H1 (cell line): ENCODE measurements at regions not wholly inside any gene's neighbourhood (a gene's known extent, or its start where the extent isn't known, plus 50 kb on each side); places are given as distances from the start of the nearest gene placed in this dataset.

Source experiments
- CTCF ChIA-PET: fragments of 300-600 bp; sonication (Branson Sonifier 250); formaldehyde crosslinking; loops from one replicate; lab custom pipeline; 2021; ENCODE audit not compliant: partially characterized antibody; lab: Charles Lee
- POLR2A ChIA-PET: fragments of 300-600 bp; sonication (Branson Sonifier 250); formaldehyde crosslinking; loops from one replicate; lab custom pipeline; 2021; ENCODE audit warnings: inconsistent platforms; ENCODE audit not compliant: partially characterized antibody; lab: Charles Lee
- DNase-seq, 2 experiments: peaks; one replicate each; pipeline versions ENCODE4 v3.0.0 to v3.0.0-alpha.2; 2010 to 2022; ENCODE audit warnings: low spot score in 2 of 2, low read depth in 1 of 2, mixed read lengths in 1 of 2
- FAIRE-seq: peaks from 2 replicates; lab custom pipeline; 2011; peaks lifted over from hg19 to GRCh38; lab: Jason Lieb, UNC
- H2AFZ ChIP-seq: 2 replicates; pipeline ENCODE4 v1.8.1; 2012; ENCODE audit warnings: low read length, inconsistent platforms
- H2AK5ac ChIP-seq: 2 replicates; pipeline ENCODE4 v1.6.1; 2013; ENCODE audit warnings: low read depth, low read length
- H2BK120ac ChIP-seq: replicated peaks from 2 replicates; pipeline ENCODE3; 2013; ENCODE audit warnings: low read depth, low read length, inconsistent platforms
- H2BK12ac ChIP-seq: 2 replicates; pipeline ENCODE4 v1.6.1; 2013; ENCODE audit warnings: low read depth, low read length
- H2BK15ac ChIP-seq: 2 replicates; pipeline ENCODE4 v1.6.1; 2013; ENCODE audit warnings: low read length
- H2BK20ac ChIP-seq: 2 replicates; pipeline ENCODE4 v1.6.1; 2013; ENCODE audit warnings: low read length
- H2BK5ac ChIP-seq: 2 replicates; pipeline ENCODE4 v1.6.1; 2013; ENCODE audit warnings: low read depth, low read length
- H3K14ac ChIP-seq: 2 replicates; pipeline ENCODE4 v1.6.1; 2013; ENCODE audit warnings: inconsistent platforms; ENCODE audit not compliant: insufficient read length
- H3K18ac ChIP-seq: 2 replicates; pipeline ENCODE4 v1.6.1; 2013; ENCODE audit warnings: low read length; ENCODE audit errors: extremely low read depth
- H3K23ac ChIP-seq: 2 replicates; pipeline ENCODE4 v1.6.1; 2013; ENCODE audit warnings: inconsistent platforms; ENCODE audit not compliant: insufficient read length
- H3K23me2 ChIP-seq: 2 replicates; pipeline ENCODE4 v1.6.1; 2013; ENCODE audit warnings: low read depth, low read length
- H3K27ac ChIP-seq: 2 replicates; pipeline ENCODE4 v1.6.1; 2011; ENCODE audit warnings: low read depth, low read length, inconsistent platforms
- H3K27me3 ChIP-seq, 4 experiments: replicated peaks in 1 of 4; 1 replicate in 1 of 4; 2 replicates in 3 of 4; pipeline versions ENCODE4 v1.6.1 to v1.8.1; 2011 to 2013; ENCODE audit warnings: low read length in 3 of 4, mild to moderate bottlenecking in 3 of 4, inconsistent platforms in 2 of 4, mixed read lengths in 2 of 4, moderate library complexity in 1 of 4; ENCODE audit not compliant: control insufficient read depth in 3 of 4, insufficient read depth in 3 of 4; ENCODE audit errors: extremely low read depth in 1 of 4
- H3K36me3 ChIP-seq, 4 experiments: 2 replicates each; pipeline versions ENCODE4 v1.6.1 to v1.8.1; 2011 to 2013; ENCODE audit warnings: mild to moderate bottlenecking in 4 of 4, low read length in 3 of 4, moderate library complexity in 2 of 4, control low read depth in 1 of 4, inconsistent platforms in 1 of 4; ENCODE audit not compliant: insufficient read depth in 4 of 4, control insufficient read depth in 2 of 4
- H3K4ac ChIP-seq: replicated peaks from 2 replicates; pipeline ENCODE3; 2013; ENCODE audit warnings: low read length, low read depth, mixed read lengths, inconsistent platforms; ENCODE audit not compliant: insufficient read length
- H3K4me1 ChIP-seq, 4 experiments: replicated peaks in 1 of 4; 1 replicate in 1 of 4; 2 replicates in 3 of 4; pipeline versions ENCODE4 v1.6.1 to v1.8.1; 2011 to 2013; ENCODE audit warnings: low read length in 3 of 4, inconsistent platforms in 2 of 4, mixed read lengths in 1 of 4; ENCODE audit not compliant: insufficient read depth in 4 of 4, control insufficient read depth in 3 of 4
- H3K4me2 ChIP-seq, 2 experiments: 2 replicates each; pipeline versions ENCODE4 v1.6.1 to v1.8.1; 2011 to 2013; ENCODE audit warnings: low read depth in 2 of 2, low read length in 2 of 2, control low read depth in 1 of 2, inconsistent platforms in 1 of 2, mild to moderate bottlenecking in 1 of 2; ENCODE audit not compliant: insufficient read depth in 1 of 2
- H3K4me3 ChIP-seq, 4 experiments: fragments of 200-600, 300-600 bp in 1 of 4; sonication (generic), shearing (Covaris generic), sonication (Bioruptor Twin) in 1 of 4; 2 replicates each; pipeline versions ENCODE4 v1.5.1 to v1.8.1; 2011 to 2016; ENCODE audit warnings: low read length in 4 of 4, low read depth in 3 of 4, control low read depth in 2 of 4, inconsistent platforms in 2 of 4, mild to moderate bottlenecking in 2 of 4, mixed read lengths in 1 of 4, moderate library complexity in 1 of 4; ENCODE audit not compliant: insufficient read depth in 2 of 4; ENCODE audit errors: extremely low read depth in 1 of 4
- H3K56ac ChIP-seq: replicated peaks from 2 replicates; pipeline ENCODE3; 2013; ENCODE audit warnings: low read depth, mild to moderate bottlenecking, mixed read lengths, low read length, inconsistent platforms; ENCODE audit not compliant: insufficient read length
- H3K79me1 ChIP-seq: 2 replicates; pipeline ENCODE4 v1.6.1; 2013; ENCODE audit warnings: low read depth, low read length, control low read depth
- H3K79me2 ChIP-seq, 2 experiments: 2 replicates each; pipeline versions ENCODE4 v1.6.1 to v1.8.1; 2012 to 2013; ENCODE audit warnings: low read length in 2 of 2, mild to moderate bottlenecking in 2 of 2, inconsistent platforms in 1 of 2; ENCODE audit not compliant: insufficient read depth in 2 of 2, control insufficient read depth in 1 of 2
- H3K9ac ChIP-seq, 4 experiments: replicated peaks in 1 of 4; 1 replicate in 1 of 4; 2 replicates in 3 of 4; pipeline versions ENCODE4 v1.6.1 to v1.8.1; 2011 to 2013; ENCODE audit warnings: low read depth in 3 of 4, low read length in 3 of 4, control low read depth in 2 of 4, mild to moderate bottlenecking in 2 of 4, moderate library complexity in 2 of 4, inconsistent platforms in 1 of 4; ENCODE audit errors: extremely low read depth in 1 of 4
- H3K9me3 ChIP-seq, 2 experiments: 2 replicates each; pipeline versions ENCODE4 v1.6.1 to v1.8.1; 2012 to 2013; ENCODE audit warnings: mild to moderate bottlenecking in 2 of 2, moderate library complexity in 2 of 2, control low read depth in 1 of 2, inconsistent platforms in 1 of 2, low read depth in 1 of 2, low read length in 1 of 2, mixed read lengths in 1 of 2; ENCODE audit not compliant: insufficient read depth in 2 of 2
- H4K20me1 ChIP-seq, 2 experiments: replicated peaks in 1 of 2; 2 replicates each; pipeline versions ENCODE3 to v1.8.1; 2011 to 2013; ENCODE audit warnings: inconsistent platforms in 2 of 2, low read length in 2 of 2, mild to moderate bottlenecking in 1 of 2; ENCODE audit not compliant: insufficient read depth in 2 of 2, control insufficient read depth in 1 of 2
- H4K5ac ChIP-seq: 2 replicates; pipeline ENCODE4 v1.6.1; 2013; ENCODE audit warnings: low read length, low read depth, mixed read lengths, inconsistent platforms; ENCODE audit not compliant: insufficient read length
- H4K8ac ChIP-seq: 2 replicates; pipeline ENCODE4 v1.8.0; 2013; ENCODE audit warnings: mild to moderate bottlenecking, moderate library complexity, low read length, inconsistent platforms; ENCODE audit not compliant: insufficient read depth; ENCODE audit errors: extremely low read depth
- H4K91ac ChIP-seq: replicated peaks from 2 replicates; pipeline ENCODE3; 2013; ENCODE audit warnings: low read length, mixed read lengths, inconsistent platforms; ENCODE audit not compliant: insufficient read length
- BCL11A ChIP-seq, 2 experiments: IDR thresholded peaks; one replicate each; pipeline ENCODE4 v1.6.1; 2011; ENCODE audit warnings: low read depth in 2 of 2, low read length in 2 of 2, mild to moderate bottlenecking in 2 of 2
- CTBP2 ChIP-seq: IDR thresholded peaks from 2 replicates; pipeline ENCODE4 v1.7.0; 2011; ENCODE audit warnings: borderline replicate concordance, mild to moderate bottlenecking, moderate library complexity, mixed read lengths, low read length; ENCODE audit not compliant: insufficient read depth, insufficient read length
- GTF2F1 ChIP-seq: IDR thresholded peaks from 2 replicates; pipeline ENCODE4 v1.6.1; 2012; ENCODE audit warnings: low read depth, low read length, improper control_type of control experiment, borderline replicate concordance
- MAFK ChIP-seq: IDR thresholded peaks from 2 replicates; pipeline ENCODE4 v1.6.1; 2012; ENCODE audit warnings: low read depth, mild to moderate bottlenecking, improper control_type of control experiment, low read length
- POU5F1 ChIP-seq: IDR thresholded peaks from 2 replicates; pipeline ENCODE4 v1.6.1; 2011; ENCODE audit warnings: low read depth, mild to moderate bottlenecking, low read length, moderate library complexity
- SP1 ChIP-seq: IDR thresholded peaks from 2 replicates; pipeline ENCODE4 v1.6.1; 2011; ENCODE audit warnings: low read depth, low read length
- WGBS, 2 experiments: shearing (Covaris generic) in 1 of 2; methylation state at CpG; one replicate each; pipeline versions ENCODE4 v1.1.6 to v1.1.7; 2013 to 2015; ENCODE audit warnings: low lambda C conversion rate in 2 of 2, mixed read lengths in 2 of 2, inconsistent platforms in 1 of 2, low coverage in 1 of 2, missing lambda C conversion rate in 1 of 2; ENCODE audit not compliant: insufficient replicate concordance in 2 of 2, insufficient coverage in 1 of 2, insufficient read length in 1 of 2; ENCODE audit errors: extremely low coverage in 1 of 2, missing lambda C conversion rate in 1 of 2; 5-methylcytosine and 5-hydroxymethylcytosine counted together
- TF ChIP-seq, protein P1 (sequence below): IDR thresholded peaks from 2 replicates; pipeline ENCODE4 v1.6.1; 2012; ENCODE audit warnings: inconsistent platforms

DNA sequence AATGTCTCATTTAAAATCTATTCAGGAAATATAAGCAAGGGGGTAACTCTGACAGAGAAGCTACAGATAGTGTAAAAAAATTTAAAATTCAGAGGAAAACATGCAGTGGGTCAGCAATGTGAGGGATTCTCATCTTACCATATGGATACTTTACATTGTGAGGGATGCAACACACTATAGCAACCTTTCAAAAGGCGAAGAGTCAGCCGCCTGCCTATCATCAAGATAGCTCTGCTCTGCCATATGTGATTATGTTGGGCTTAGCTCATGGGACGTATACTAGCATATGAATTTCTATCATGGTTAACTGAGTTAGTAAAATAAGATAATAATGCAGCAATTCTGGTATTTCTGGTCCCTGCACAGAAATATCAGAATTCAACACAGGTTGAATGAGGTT, 130.9 kb downstream of the MAP3K7 start:
- H3K79me1 ChIP-seq, result no peaks in the 10 kb centered on the region
- no peaks in the 10 kb centered on the region for H3K79me2 ChIP-seq
- H3K23me2 ChIP-seq, result no peaks in the 10 kb centered on the region
- H4K91ac ChIP-seq, result no peak overlapping the region
- no peak overlapping the region for H3K27ac ChIP-seq
- no peak overlapping the region for H2BK120ac ChIP-seq
- 91% methylated on average over 3 of the region's 3 CpGs; no CpG with 5 or more reads in 1 of the 2 experiments for WGBS, 2 experiments
- no peak overlapping the region for H2BK15ac ChIP-seq
- no peak overlapping the region for H3K18ac ChIP-seq
- H2BK5ac ChIP-seq, result no peak overlapping the region
- no peak overlapping the region for H2BK20ac ChIP-seq
- no peaks in the 10 kb centered on the region for H4K20me1 ChIP-seq
- H3K36me3 ChIP-seq, result no peaks in the 10 kb centered on the region
- no peak overlapping the region for H2BK12ac ChIP-seq
- H3K14ac ChIP-seq, result no peak overlapping the region
- no peak overlapping the region for H3K23ac ChIP-seq
- no peak overlapping the region for H4K8ac ChIP-seq
- no peak for FAIRE-seq
- POLR2A ChIA-PET, result interaction anchor here (1.1 to 1.6 kb wide), 2 partner anchors 24 to 39 kb away, joined by 3 to 5 read pairs; no protein-coding TSS in a partner anchor
- H3K27me3 ChIP-seq, result no peaks in the 10 kb centered on the region
- no peak overlapping the region for H2AK5ac ChIP-seq
- no peak overlapping the region for H2AFZ ChIP-seq
- H4K5ac ChIP-seq, result no peak overlapping the region
- CTCF ChIA-PET, result interaction anchor here (0.6 to 16.2 kb wide), 8 partner anchors 15 to 130 kb away, joined by 3 to 179 read pairs (median 5); no protein-coding TSS in a partner anchor
- no peak overlapping the region for H3K4me2 ChIP-seq
- no peak overlapping the region for H3K4ac ChIP-seq
- H3K9me3 ChIP-seq, result no peaks in the 10 kb centered on the region
- no peak overlapping the region for H3K56ac ChIP-seq
- no peak for DNase-seq
- H3K9ac ChIP-seq, result no peak overlapping the region
- no peak overlapping the region for H3K4me3 ChIP-seq
- H3K4me1 ChIP-seq, result peaks cover under 1 to 5% (median 2%) of the 10 kb centered on the region in 4 experiments; a peak in 4 of 7 replicates
- TF ChIP-seq MAFK, result no peak
- TF ChIP-seq, protein P1, sequence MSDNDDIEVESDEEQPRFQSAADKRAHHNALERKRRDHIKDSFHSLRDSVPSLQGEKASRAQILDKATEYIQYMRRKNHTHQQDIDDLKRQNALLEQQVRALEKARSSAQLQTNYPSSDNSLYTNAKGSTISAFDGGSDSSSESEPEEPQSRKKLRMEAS, result no peak
- TF ChIP-seq BCL11A (IDR thresholded peaks at IDR 0.05; ENCODE audit: low read depth in 2 of 2, low read length in 2 of 2), result no peak
- TF ChIP-seq GTF2F1, result no peak
- no peak for TF ChIP-seq POU5F1
- TF ChIP-seq CTBP2, result no peak
- TF ChIP-seq SP1, result no peak
